Osteocyte (in vitro differentiated cells): ENCODE measurements at regions not wholly inside any gene's neighbourhood (a gene's known extent, or its start where the extent isn't known, plus 50 kb on each side); places are given as distances from the start of the nearest gene placed in this dataset.

Source experiments
- DNase-seq: peaks from one replicate; pipeline ENCODE4 v3.0.0; 2021; ENCODE audit warnings: mixed read lengths; ENCODE audit not compliant: unreplicated experiment; ENCODE audit errors: extremely low spot score
- H3K27ac Mint-ChIP-seq: one replicate; pipeline ENCODE4 v1.8.0; 2021; ENCODE audit warnings: mild to moderate bottlenecking, mixed read lengths; ENCODE audit not compliant: unreplicated experiment
- H3K27me3 Mint-ChIP-seq: one replicate; pipeline ENCODE4 v1.8.0; 2021; ENCODE audit warnings: mixed read lengths; ENCODE audit not compliant: unreplicated experiment
- H3K36me3 Mint-ChIP-seq: one replicate; pipeline ENCODE4 v1.8.0; 2021; ENCODE audit warnings: mixed read lengths; ENCODE audit not compliant: unreplicated experiment
- H3K4me1 Mint-ChIP-seq: one replicate; pipeline ENCODE4 v1.8.0; 2021; ENCODE audit warnings: mixed read lengths; ENCODE audit not compliant: unreplicated experiment
- H3K4me3 Mint-ChIP-seq: one replicate; pipeline ENCODE4 v1.8.0; 2021; ENCODE audit warnings: mild to moderate bottlenecking, moderate library complexity, mixed read lengths; ENCODE audit not compliant: unreplicated experiment
- H3K9me3 Mint-ChIP-seq: one replicate; pipeline ENCODE4 v1.8.0; 2021; ENCODE audit warnings: mixed read lengths; ENCODE audit not compliant: unreplicated experiment
- CTCF ChIP-seq: fragments of 200-600 bp; sonication (generic); IDR thresholded peaks from 2 replicates; pipeline ENCODE4 v1.5.0; 2021; ENCODE audit warnings: antibody characterized with exemption, mild to moderate bottlenecking, moderate library complexity

GRCh38 chr1:8078176-8078671, 52.1 kb upstream of the ERRFI1 start:
- DNase-seq, result no peak
- no peaks in the 10 kb centered on the region for H3K9me3 Mint-ChIP-seq
- no peaks in the 10 kb centered on the region for H3K36me3 Mint-ChIP-seq
- H3K27me3 Mint-ChIP-seq, result no peaks in the 10 kb centered on the region
- peak overlapping the region; percentile 90 for H3K27ac Mint-ChIP-seq
- H3K4me3 Mint-ChIP-seq, result peak overlapping the region; percentile 5
- H3K4me1 Mint-ChIP-seq, result peaks cover 62% of the 10 kb centered on the region
- TF ChIP-seq CTCF, result no peak

GRCh38 chr1:8077602-8078001, 51.5 kb upstream of the ERRFI1 start:
- no peaks in the 10 kb centered on the region for H3K36me3 Mint-ChIP-seq
- no peak for DNase-seq
- H3K27me3 Mint-ChIP-seq, result no peaks in the 10 kb centered on the region
- peaks cover 64% of the 10 kb centered on the region for H3K4me1 Mint-ChIP-seq
- H3K9me3 Mint-ChIP-seq, result no peaks in the 10 kb centered on the region
- no peak overlapping the region for H3K4me3 Mint-ChIP-seq
- H3K27ac Mint-ChIP-seq, result peak overlapping the region; percentile 90
- no peak for TF ChIP-seq CTCF

GRCh38 chr1:8077120-8077573, 51.0 kb upstream of the ERRFI1 start:
- no peak overlapping the region for H3K4me3 Mint-ChIP-seq
- TF ChIP-seq CTCF, result no peak
- peak overlapping the region; percentile 90 for H3K27ac Mint-ChIP-seq
- no peaks in the 10 kb centered on the region for H3K9me3 Mint-ChIP-seq
- H3K4me1 Mint-ChIP-seq, result peaks cover 62% of the 10 kb centered on the region
- no peaks in the 10 kb centered on the region for H3K27me3 Mint-ChIP-seq
- H3K36me3 Mint-ChIP-seq, result no peaks in the 10 kb centered on the region
- DNase-seq, result no peak

- peaks cover 64% of the 10 kb centered on the region for H3K4me1 Mint-ChIP-seq
- no peaks in the 10 kb centered on the region for H3K9me3 Mint-ChIP-seq
- H3K27ac Mint-ChIP-seq, result peak overlapping the region; percentile 90
- no peak overlapping the region for H3K4me3 Mint-ChIP-seq
- H3K27me3 Mint-ChIP-seq, result no peaks in the 10 kb centered on the region
- DNase-seq, result no peak
- no peaks in the 10 kb centered on the region for H3K36me3 Mint-ChIP-seq
- no peak for TF ChIP-seq CTCF
These were observed 50.1 kb upstream of the ERRFI1 start for GRCh38 chr1:8076176-8076575.
